ENCODE measurements at regions not wholly inside any gene's neighbourhood (a gene's known extent, or its start where the extent isn't known, plus 50 kb on each side); places are given as distances from the start of the nearest gene placed in this dataset.

GRCh38 chr16:17831330-17831729 is 360.6 kb upstream of the XYLT1 start:
- TF ChIP-seq, protein P1, sequence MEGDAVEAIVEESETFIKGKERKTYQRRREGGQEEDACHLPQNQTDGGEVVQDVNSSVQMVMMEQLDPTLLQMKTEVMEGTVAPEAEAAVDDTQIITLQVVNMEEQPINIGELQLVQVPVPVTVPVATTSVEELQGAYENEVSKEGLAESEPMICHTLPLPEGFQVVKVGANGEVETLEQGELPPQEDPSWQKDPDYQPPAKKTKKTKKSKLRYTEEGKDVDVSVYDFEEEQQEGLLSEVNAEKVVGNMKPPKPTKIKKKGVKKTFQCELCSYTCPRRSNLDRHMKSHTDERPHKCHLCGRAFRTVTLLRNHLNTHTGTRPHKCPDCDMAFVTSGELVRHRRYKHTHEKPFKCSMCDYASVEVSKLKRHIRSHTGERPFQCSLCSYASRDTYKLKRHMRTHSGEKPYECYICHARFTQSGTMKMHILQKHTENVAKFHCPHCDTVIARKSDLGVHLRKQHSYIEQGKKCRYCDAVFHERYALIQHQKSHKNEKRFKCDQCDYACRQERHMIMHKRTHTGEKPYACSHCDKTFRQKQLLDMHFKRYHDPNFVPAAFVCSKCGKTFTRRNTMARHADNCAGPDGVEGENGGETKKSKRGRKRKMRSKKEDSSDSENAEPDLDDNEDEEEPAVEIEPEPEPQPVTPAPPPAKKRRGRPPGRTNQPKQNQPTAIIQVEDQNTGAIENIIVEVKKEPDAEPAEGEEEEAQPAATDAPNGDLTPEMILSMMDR (conservative IDR thresholded peaks at IDR 0.05; ENCODE audit: low read length): no peak
- TF ChIP-seq EZH2phosphoT487 (IDR thresholded peaks at IDR 0.05; ENCODE audit: borderline replicate concordance, low read depth, low read length): no peak
- H3K4me2 ChIP-seq (ENCODE audit: low read length): no peak overlapping the region
- POLR2A ChIA-PET: no interaction called here
- no peak overlapping the region for H3K4me3 ChIP-seq (ENCODE audit: low read depth, low read length, poor library complexity, severe bottlenecking)
- H4K20me1 ChIP-seq (ENCODE audit: insufficient read depth, low read length): no peaks in the 10 kb centered on the region
- H3K9me3 ChIP-seq (ENCODE audit: low read length): no peaks in the 10 kb centered on the region
- no peaks in the 10 kb centered on the region for H3K79me2 ChIP-seq (ENCODE audit: insufficient read depth, low read depth, low read length)
- no peaks in the 10 kb centered on the region for H3K36me3 ChIP-seq (ENCODE audit: insufficient read depth, low read length)
- BruUV-seq (replicated peaks): no TSS peak
- CTCF ChIA-PET (ENCODE audit: unreplicated experiment): no interaction called here
- intact Hi-C loops (cut with micrococcal nuclease; ENCODE audit: unreplicated experiment): no loop called here
- no peaks in the 10 kb centered on the region for H3K4me1 ChIP-seq (ENCODE audit: insufficient read depth, low read length, poor library complexity, severe bottlenecking)
- no peaks in the 10 kb centered on the region for H3K9me2 ChIP-seq (ENCODE audit: insufficient read depth, low read length)
- no peak overlapping the region for H2AFZ ChIP-seq (ENCODE audit: low read length)
- H3K27ac ChIP-seq (ENCODE audit: low read depth, low read length, poor library complexity, severe bottlenecking): no peak overlapping the region
- DNase-seq (ENCODE audit: low spot score): no peak

DNA sequence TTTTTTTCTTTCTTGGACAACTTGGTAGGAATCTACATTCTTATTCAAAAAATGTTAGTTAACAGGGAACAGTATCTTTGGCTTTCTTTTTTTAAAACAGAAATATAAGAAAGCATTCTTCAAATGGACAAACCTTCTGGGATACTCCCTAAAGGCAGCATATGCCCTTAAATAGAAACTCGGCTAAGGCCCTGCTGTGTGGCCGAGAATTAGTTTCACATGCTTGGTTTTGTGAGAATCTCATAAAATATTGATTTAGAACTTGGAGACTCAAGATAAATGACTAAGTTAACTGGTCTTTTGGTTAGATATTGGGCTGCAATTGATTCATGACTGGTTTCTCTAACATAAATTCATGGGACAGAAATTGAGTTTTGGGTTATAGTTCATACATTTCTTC is 359.9 kb upstream of the XYLT1 start:
- Histone ChIP-seq H3K9me2 (ENCODE audit: insufficient read depth, low read length) (no peaks in the 10 kb centered on the region), H3K79me2 (ENCODE audit: insufficient read depth, low read depth, low read length) (no peaks in the 10 kb centered on the region), H3K4me1 (ENCODE audit: insufficient read depth, low read length, poor library complexity, severe bottlenecking) (no peaks in the 10 kb centered on the region), H3K27ac (ENCODE audit: low read depth, low read length, poor library complexity, severe bottlenecking) (no peak overlapping the region), H3K4me3 (ENCODE audit: low read depth, low read length, poor library complexity, severe bottlenecking) (no peak overlapping the region), H2AFZ (ENCODE audit: low read length) (no peak overlapping the region), H3K9me3 (ENCODE audit: low read length) (no peaks in the 10 kb centered on the region), H3K36me3 (ENCODE audit: insufficient read depth, low read length) (no peaks in the 10 kb centered on the region), H3K4me2 (ENCODE audit: low read length) (no peak overlapping the region), H4K20me1 (ENCODE audit: insufficient read depth, low read length) (no peaks in the 10 kb centered on the region)
- no peak for TF ChIP-seq EZH2phosphoT487 (IDR thresholded peaks at IDR 0.05; ENCODE audit: borderline replicate concordance, low read depth, low read length)
- TF ChIP-seq, protein P1 (conservative IDR thresholded peaks at IDR 0.05; ENCODE audit: low read length): no peak
- no peak for DNase-seq (ENCODE audit: low spot score)
- intact Hi-C loops (cut with micrococcal nuclease; ENCODE audit: unreplicated experiment): no loop called here
- ChIA-PET CTCF (ENCODE audit: unreplicated experiment) (no interaction called here), POLR2A (no interaction called here)
- BruUV-seq (replicated peaks): no TSS peak

GRCh38 chr16:17829811-17830210 is 359.1 kb upstream of the XYLT1 start:
- ChIA-PET CTCF (ENCODE audit: unreplicated experiment) (no interaction called here), POLR2A (no interaction called here)
- Histone ChIP-seq H3K4me1 (ENCODE audit: insufficient read depth, low read length, poor library complexity, severe bottlenecking) (no peaks in the 10 kb centered on the region), H3K9me2 (ENCODE audit: insufficient read depth, low read length) (no peaks in the 10 kb centered on the region), H3K9me3 (ENCODE audit: low read length) (no peaks in the 10 kb centered on the region), H3K79me2 (ENCODE audit: insufficient read depth, low read depth, low read length) (no peaks in the 10 kb centered on the region), H3K27ac (ENCODE audit: low read depth, low read length, poor library complexity, severe bottlenecking) (no peak overlapping the region), H3K36me3 (ENCODE audit: insufficient read depth, low read length) (no peaks in the 10 kb centered on the region), H3K4me2 (ENCODE audit: low read length) (no peak overlapping the region), H2AFZ (ENCODE audit: low read length) (no peak overlapping the region), H4K20me1 (ENCODE audit: insufficient read depth, low read length) (no peaks in the 10 kb centered on the region), H3K4me3 (ENCODE audit: low read depth, low read length, poor library complexity, severe bottlenecking) (no peak overlapping the region)
- TF ChIP-seq, protein P1 (conservative IDR thresholded peaks at IDR 0.05; ENCODE audit: low read length): no peak
- no peak for TF ChIP-seq EZH2phosphoT487 (IDR thresholded peaks at IDR 0.05; ENCODE audit: borderline replicate concordance, low read depth, low read length)
- BruUV-seq (replicated peaks): no TSS peak
- intact Hi-C loops (cut with micrococcal nuclease; ENCODE audit: unreplicated experiment): no loop called here
- no peak for DNase-seq (ENCODE audit: low spot score)
